Urinary bladder (tissue), 3 donors: ENCODE measurements at regions not wholly inside any gene's neighbourhood (a gene's known extent, or its start where the extent isn't known, plus 50 kb on each side); places are given as distances from the start of the nearest gene placed in this dataset.

Source experiments
- DNase-seq: peaks from one replicate; pipeline ENCODE4 v3.0.0-alpha.2; 2015; ENCODE audit errors: extremely low spot score
- H3K27ac ChIP-seq: one replicate; pipeline ENCODE4 v1.5.1; 2013; ENCODE audit warnings: low read depth, mild to moderate bottlenecking, moderate library complexity
- H3K36me3 ChIP-seq: one replicate; pipeline ENCODE4 v1.6.1; 2013; ENCODE audit warnings: mild to moderate bottlenecking, moderate library complexity; ENCODE audit not compliant: insufficient read depth
- H3K4me1 ChIP-seq: one replicate; pipeline ENCODE4 v1.6.1; 2013; ENCODE audit warnings: mild to moderate bottlenecking, moderate library complexity; ENCODE audit not compliant: insufficient read depth
- H3K4me3 ChIP-seq: one replicate; pipeline ENCODE4 v1.5.1; 2013; ENCODE audit warnings: low read depth, low read length
- WGBS: extraction: QIAGEN DNeasy Blood & Tissue Kit; methylation state at CpG from one replicate; pipeline ENCODE4 v1.1.7; 2013; 5-methylcytosine and 5-hydroxymethylcytosine counted together
- donor health status: healthy with polysubstance abuse.
- donor health status: healthy.

GRCh38 chr9:79962836-79963235, 391.1 kb downstream of the TLE4 start:
- no peak overlapping the region for H3K4me3 ChIP-seq
- H3K36me3 ChIP-seq: no peaks in the 10 kb centered on the region
- H3K27ac ChIP-seq: no peak overlapping the region
- no peaks in the 10 kb centered on the region for H3K4me1 ChIP-seq
- DNase-seq: no peak
- WGBS: 92% methylated on average over 3 of the region's 3 CpGs

- Histone ChIP-seq H3K4me1 (no peaks in the 10 kb centered on the region), H3K27ac (no peak overlapping the region), H3K36me3 (no peaks in the 10 kb centered on the region), H3K4me3 (no peak overlapping the region)
- 87% methylated on average over 1 of the region's 1 CpG for WGBS
- DNase-seq: no peak
These were observed 390.4 kb downstream of the TLE4 start for GRCh38 chr9:79962150-79962549.

DNA sequence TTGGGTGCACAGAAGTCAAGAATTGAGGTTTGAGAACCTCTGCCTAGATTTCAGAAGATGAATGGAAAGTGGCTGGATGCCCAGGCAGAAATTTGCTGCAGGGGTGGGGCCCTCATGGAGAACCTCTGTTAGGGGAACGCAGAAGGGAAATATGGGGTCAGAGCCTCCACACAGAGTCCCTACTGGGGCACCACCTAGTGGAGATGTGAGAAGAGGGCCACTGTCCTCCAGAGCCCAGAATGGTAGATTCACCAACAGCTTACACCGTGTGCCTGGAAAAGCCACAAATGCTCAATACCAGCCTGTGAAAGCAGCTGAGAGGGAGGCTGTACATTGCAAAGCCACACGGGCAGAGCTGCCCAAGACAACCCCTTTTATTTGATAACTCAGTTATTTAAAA, 383.5 kb downstream of the TLE4 start:
- H3K36me3 ChIP-seq: no peaks in the 10 kb centered on the region
- no peak overlapping the region for H3K4me3 ChIP-seq
- no peak overlapping the region for H3K27ac ChIP-seq
- 84% methylated on average over 3 of the region's 3 CpGs for WGBS
- no peaks in the 10 kb centered on the region for H3K4me1 ChIP-seq
- no peak for DNase-seq

DNA sequence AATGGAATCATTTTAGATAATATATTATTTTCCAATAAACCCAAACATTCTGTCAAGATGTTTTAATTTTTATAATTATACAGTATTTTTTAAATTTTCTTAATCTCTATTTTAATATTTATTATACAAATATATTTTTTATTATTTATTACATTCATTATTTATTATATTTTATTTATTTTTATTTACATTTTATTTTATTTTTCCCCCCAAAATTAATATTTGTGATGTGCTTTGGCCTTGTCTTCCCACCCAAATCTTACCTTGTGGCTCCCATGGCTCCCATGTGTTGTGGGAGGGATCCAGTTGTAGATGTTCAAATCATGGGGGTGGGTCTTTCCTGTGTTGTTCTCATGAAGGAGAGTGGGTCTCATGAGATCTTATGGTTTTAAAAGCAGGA, 382.1 kb downstream of the TLE4 start:
- no peaks in the 10 kb centered on the region for H3K4me1 ChIP-seq
- no peaks in the 10 kb centered on the region for H3K36me3 ChIP-seq
- no peak overlapping the region for H3K27ac ChIP-seq
- no peak for DNase-seq
- H3K4me3 ChIP-seq: no peak overlapping the region

GRCh38 chr9:79952401-79952800, 380.6 kb downstream of the TLE4 start:
- WGBS: 89% methylated on average over 2 of the region's 2 CpGs
- DNase-seq: no peak
- H3K4me1 ChIP-seq: no peaks in the 10 kb centered on the region

DNA sequence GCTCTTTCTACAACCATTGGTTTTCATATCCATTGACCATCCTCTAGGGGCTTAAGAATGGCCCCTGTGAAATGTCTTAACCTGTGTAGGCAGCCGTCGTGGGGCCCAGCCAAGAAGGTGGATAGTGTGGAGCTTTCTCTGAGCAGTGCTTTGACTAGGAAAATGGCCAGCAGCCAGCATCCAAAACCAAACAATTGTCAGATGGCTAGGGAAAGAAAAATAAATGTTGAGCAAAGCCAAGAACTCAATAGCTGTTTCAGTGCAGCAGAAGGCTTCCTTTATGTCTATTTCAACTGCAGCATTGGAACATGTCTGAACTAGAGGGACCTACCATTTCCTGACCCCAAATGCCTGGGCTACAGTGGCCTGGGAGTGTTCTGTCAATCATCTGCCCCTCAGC, 374.9 kb downstream of the TLE4 start:
- Histone ChIP-seq H3K27ac (no peak overlapping the region), H3K4me1 (no peaks in the 10 kb centered on the region), H3K4me3 (no peak overlapping the region), H3K36me3 (no peaks in the 10 kb centered on the region)
- 61% methylated on average over 2 of the region's 2 CpGs for WGBS
- no peak for DNase-seq

More at GRCh38 chr9:79952401-79952800, 380.6 kb downstream of the TLE4 start:
- no peak overlapping the region for H3K27ac ChIP-seq
- no peaks in the 10 kb centered on the region for H3K36me3 ChIP-seq
- H3K4me3 ChIP-seq: no peak overlapping the region

DNA sequence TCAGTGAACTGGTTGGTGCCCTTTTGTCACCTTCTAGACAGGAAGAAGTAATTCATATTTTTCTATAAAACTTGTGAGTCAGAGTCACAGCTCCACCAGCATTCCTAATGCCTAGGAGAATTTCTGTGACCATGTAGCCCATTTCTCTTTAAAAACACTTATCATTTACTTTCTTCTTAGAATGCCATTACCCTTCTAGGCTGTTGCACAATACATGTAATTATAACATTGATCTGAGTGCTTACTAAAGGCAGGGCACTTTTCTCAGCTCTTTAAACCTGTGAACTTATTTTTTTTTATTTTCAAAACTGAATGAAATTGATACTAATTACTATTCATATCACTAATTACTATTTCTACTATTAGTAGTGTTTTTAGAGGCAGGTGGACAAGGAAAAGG, 373.7 kb downstream of the TLE4 start:
- Histone ChIP-seq H3K4me3 (no peak overlapping the region), H3K4me1 (no peaks in the 10 kb centered on the region), H3K27ac (no peak overlapping the region), H3K36me3 (no peaks in the 10 kb centered on the region)
- no peak for DNase-seq

DNA sequence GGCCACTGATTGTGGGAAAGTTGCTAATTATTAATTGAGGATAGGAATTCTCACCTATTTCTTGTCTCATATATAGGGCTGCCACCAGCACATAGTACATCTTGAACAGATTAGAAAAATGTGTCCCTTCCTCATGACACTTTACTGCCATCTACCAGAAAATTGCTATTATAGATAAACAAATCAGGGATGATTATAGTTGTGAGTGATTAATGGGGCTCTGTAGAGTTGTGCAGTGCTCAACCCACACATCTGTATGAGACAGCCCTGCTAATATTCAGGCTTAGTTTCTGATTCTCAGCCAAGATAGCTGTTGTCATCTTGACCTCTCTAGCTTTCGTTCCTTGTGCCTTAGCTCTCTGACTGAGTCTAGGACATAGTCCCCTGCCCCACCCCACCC, 373.3 kb downstream of the TLE4 start:
- Histone ChIP-seq H3K36me3 (no peaks in the 10 kb centered on the region), H3K4me1 (no peaks in the 10 kb centered on the region), H3K27ac (no peak overlapping the region), H3K4me3 (no peak overlapping the region)
- WGBS: 44% methylated on average over 1 of the region's 1 CpG
- DNase-seq: no peak

DNA sequence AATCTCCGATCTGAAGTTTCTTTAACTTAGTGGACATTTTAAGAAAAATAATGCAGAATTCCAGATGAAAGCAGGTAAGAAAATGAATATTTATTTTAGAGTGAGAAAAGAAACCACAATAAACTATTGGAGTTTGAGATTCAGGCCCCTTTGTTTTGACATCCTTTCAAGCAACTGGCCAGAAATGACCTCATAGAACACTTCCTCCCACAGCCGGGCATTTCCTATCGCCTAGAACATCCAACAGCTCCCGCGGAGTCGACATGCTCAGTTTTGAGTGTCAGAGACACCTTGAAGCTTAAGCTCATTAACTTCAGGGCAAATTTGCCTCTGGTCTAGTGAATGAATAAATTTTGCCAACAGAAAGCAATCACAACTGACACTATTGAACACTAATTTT, 369.2 kb downstream of the TLE4 start:
- H3K36me3 ChIP-seq: no peaks in the 10 kb centered on the region
- WGBS: 77% methylated on average over 6 of the region's 6 CpGs
- no peaks in the 10 kb centered on the region for H3K4me1 ChIP-seq
- no peak overlapping the region for H3K4me3 ChIP-seq
- H3K27ac ChIP-seq: no peak overlapping the region
- no peak for DNase-seq

DNA sequence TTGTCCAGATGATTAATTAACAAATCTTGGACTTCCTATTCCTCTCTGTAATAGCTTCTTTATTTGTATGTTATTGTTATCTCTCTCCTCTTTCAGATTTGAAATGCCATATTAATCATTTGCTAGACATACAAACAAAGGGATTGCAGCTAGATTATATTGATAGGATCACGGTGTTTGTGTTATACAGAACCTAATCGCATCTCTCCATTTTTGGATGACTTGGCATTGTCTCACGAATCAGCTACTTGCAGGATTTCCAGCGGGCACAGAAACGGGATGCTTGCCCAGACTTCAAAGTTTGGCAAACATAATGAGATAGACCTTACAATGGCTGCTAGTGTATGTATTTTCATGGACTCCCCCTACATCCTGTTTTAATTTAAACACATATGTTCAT, 368.1 kb downstream of the TLE4 start:
- Histone ChIP-seq H3K36me3 (no peaks in the 10 kb centered on the region), H3K4me3 (no peak overlapping the region), H3K4me1 (no peaks in the 10 kb centered on the region), H3K27ac (no peak overlapping the region)
- no peak for DNase-seq
- 15% methylated on average over 5 of the region's 5 CpGs for WGBS

- no peak overlapping the region for H3K4me3 ChIP-seq
- DNase-seq: no peak
- WGBS: 89% methylated on average over 4 of the region's 4 CpGs
- no peaks in the 10 kb centered on the region for H3K36me3 ChIP-seq
- H3K27ac ChIP-seq: no peak overlapping the region
- H3K4me1 ChIP-seq: no peaks in the 10 kb centered on the region
These were observed 364.6 kb downstream of the TLE4 start for GRCh38 chr9:79936336-79936735.

DNA sequence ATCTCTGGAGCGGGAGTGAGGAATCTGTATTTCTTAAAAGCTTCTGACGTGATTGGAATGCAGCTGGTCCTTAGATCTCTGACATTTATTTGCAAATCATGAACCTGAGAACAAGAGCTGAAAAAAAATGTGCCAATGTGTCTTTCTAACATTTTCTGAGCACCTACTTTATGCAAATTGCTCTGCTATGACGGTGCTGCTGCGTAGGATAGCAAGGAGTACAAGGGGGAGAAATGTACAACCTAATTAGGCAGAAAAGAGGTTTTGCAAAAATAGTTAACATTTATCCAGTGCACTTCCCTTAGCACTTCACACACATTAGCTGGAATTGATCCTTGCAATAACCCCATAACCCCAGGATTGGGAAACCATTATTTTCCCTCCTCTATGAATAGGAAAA, 357.5 kb downstream of the TLE4 start:
- no peak overlapping the region for H3K27ac ChIP-seq
- 92% methylated on average over 4 of the region's 4 CpGs for WGBS
- no peak overlapping the region for H3K4me3 ChIP-seq
- no peak for DNase-seq
- no peaks in the 10 kb centered on the region for H3K36me3 ChIP-seq
- no peaks in the 10 kb centered on the region for H3K4me1 ChIP-seq

DNA sequence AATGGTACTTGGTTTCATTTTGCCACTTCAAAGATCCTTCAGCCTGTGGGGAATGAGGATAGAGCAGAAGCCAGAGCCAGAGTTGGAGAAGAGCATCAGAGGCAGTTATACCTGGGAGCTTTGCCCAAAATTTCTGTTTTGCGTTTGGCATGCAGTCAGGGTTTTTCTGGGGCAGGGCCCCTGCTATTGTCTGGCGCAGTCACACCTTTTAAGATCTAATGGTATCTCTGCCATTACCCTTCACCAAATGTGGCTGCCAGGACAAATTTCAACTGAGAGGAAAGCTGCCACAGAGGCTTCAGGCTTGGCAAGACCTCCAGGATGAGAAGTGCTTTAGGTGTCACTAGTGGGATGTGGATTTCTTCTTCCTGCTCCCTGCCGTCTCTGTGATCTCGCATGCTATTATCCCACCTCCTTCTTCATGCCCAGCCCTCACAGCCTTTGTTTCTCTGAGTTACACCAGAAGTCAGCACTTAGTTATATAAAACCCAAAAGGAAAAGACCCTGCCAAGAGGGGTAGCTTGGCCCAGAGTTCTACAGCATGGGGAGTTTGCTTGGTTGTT, 357.0 kb downstream of the TLE4 start:
- 92% methylated on average over 4 of the region's 4 CpGs for whole genome bisulfite sequencing
- H3K4me1 ChIP-seq: no peaks in the 10 kb centered on the region
- H3K4me3 ChIP-seq: no peak overlapping the region
- no peaks in the 10 kb centered on the region for H3K36me3 ChIP-seq
- H3K27ac ChIP-seq: no peak overlapping the region
- DNase-seq: no peak

GRCh38 chr9:79925326-79925725, 353.6 kb downstream of the TLE4 start:
- no peak for DNase-seq
- no peaks in the 10 kb centered on the region for H3K4me1 ChIP-seq
- no peak overlapping the region for H3K27ac ChIP-seq
- no peaks in the 10 kb centered on the region for H3K36me3 ChIP-seq
- H3K4me3 ChIP-seq: no peak overlapping the region

- WGBS: 62% methylated on average over 2 of the region's 2 CpGs
- Histone ChIP-seq H3K27ac (no peak overlapping the region), H3K4me3 (no peak overlapping the region), H3K36me3 (no peaks in the 10 kb centered on the region), H3K4me1 (no peaks in the 10 kb centered on the region)
- no peak for DNase-seq
These were observed 353.1 kb downstream of the TLE4 start for GRCh38 chr9:79924836-79925235.
